Activated B cell treated with CpG ODN at 0.5 μM for 24 hours (primary cell): ENCODE measurements at regions not wholly inside any gene's neighbourhood (a gene's known extent, or its start where the extent isn't known, plus 50 kb on each side); places are given as distances from the start of the nearest gene placed in this dataset.

Experiments
- ATAC-seq: fragments of 200-7000 bp; cut with Tn5 transposase; one replicate; pipeline ENCODE4 v1.10.0; 2021; ENCODE audit warnings: low read depth, mild to moderate bottlenecking, moderate library complexity
- CTCF ChIA-PET: fragments of 350-600 bp; sonication (Branson Sonifier 250); formaldehyde crosslinking; loops from one replicate; lab custom pipeline; 2021; ENCODE audit warnings: antibody characterized with exemption; lab: Charles Lee
- POLR2A ChIA-PET: fragments of 350-600 bp; sonication (Branson Sonifier 250); formaldehyde crosslinking; loops from one replicate; lab custom pipeline; 2021; ENCODE audit warnings: antibody characterized with exemption; lab: Charles Lee
- DNase-seq: peaks from one replicate; pipeline ENCODE4 v3.0.0; 2022
- H3K27ac Mint-ChIP-seq: one replicate; pipeline ENCODE4 v1.8.0; 2020; ENCODE audit warnings: mixed read lengths
- H3K27me3 Mint-ChIP-seq: one replicate; pipeline ENCODE4 v1.8.0; 2021; ENCODE audit warnings: mixed read lengths
- H3K36me3 Mint-ChIP-seq: one replicate; pipeline ENCODE4 v1.8.0; 2021; ENCODE audit warnings: low read depth, mixed read lengths
- H3K4me1 Mint-ChIP-seq: one replicate; pipeline ENCODE4 v1.8.0; 2021; ENCODE audit warnings: mixed read lengths
- H3K4me3 Mint-ChIP-seq: one replicate; pipeline ENCODE4 v1.8.0; 2020; ENCODE audit warnings: mild to moderate bottlenecking, mixed read lengths
- H3K9me3 Mint-ChIP-seq: one replicate; pipeline ENCODE4 v1.8.0; 2020; ENCODE audit warnings: mixed read lengths
- CTCF ChIP-seq: fragments of 200-600 bp; IDR thresholded peaks from one replicate; pipeline ENCODE4 v1.8.0; 2022; ENCODE audit warnings: antibody characterized with exemption, mild to moderate bottlenecking
- intact Hi-C: fragments of 100-400 bp; cut with micrococcal nuclease; formaldehyde crosslinking; loops from one replicate; pipeline ENCODE4 v1.15.1; 2024

GRCh38 chr11:81946831-81947230 lies 786.8 kb downstream of the FAM181B start:
- H3K27ac Mint-ChIP-seq, result no peak overlapping the region
- ATAC-seq, result no peak
- H3K36me3 Mint-ChIP-seq, result no peaks in the 10 kb centered on the region
- no peaks in the 10 kb centered on the region for H3K27me3 Mint-ChIP-seq
- H3K4me3 Mint-ChIP-seq, result no peak overlapping the region
- peaks cover 3% of the 10 kb centered on the region for H3K9me3 Mint-ChIP-seq
- DNase-seq, result no peak
- no peak for TF ChIP-seq CTCF
- intact Hi-C loops, result no loop called here
- no peaks in the 10 kb centered on the region for H3K4me1 Mint-ChIP-seq
- POLR2A ChIA-PET, result interaction anchor here (0.7 kb wide), 1 partner anchor 48 kb away, joined by 3 read pairs; no protein-coding TSS in a partner anchor
- CTCF ChIA-PET, result no interaction called here

DNA sequence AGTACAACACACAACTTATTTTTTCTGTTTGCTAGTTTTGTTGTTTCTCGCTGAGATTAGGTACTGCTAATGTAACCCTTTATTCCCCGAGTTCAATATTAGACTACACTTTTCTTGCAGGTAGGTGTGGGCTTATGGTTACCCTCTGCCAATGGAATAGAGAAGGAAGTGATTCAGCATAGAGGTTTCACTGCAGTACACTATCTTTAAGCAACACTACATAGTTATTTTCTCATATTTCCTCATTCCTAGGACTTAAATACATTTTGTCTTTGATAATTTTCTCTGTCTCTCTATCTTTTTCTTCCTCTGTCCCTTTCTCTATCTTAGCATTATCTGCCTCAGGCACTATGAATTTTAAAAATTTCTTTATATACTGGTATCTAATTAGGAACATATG lies 791.0 kb downstream of the FAM181B start:
- CTCF ChIA-PET, result no interaction called here
- Mint-ChIP-seq H3K27ac (no peak overlapping the region), H3K4me1 (no peaks in the 10 kb centered on the region), H3K9me3 (no peaks in the 10 kb centered on the region), H3K27me3 (peaks cover 2% of the 10 kb centered on the region), H3K36me3 (no peaks in the 10 kb centered on the region), H3K4me3 (no peak overlapping the region)
- no peak for TF ChIP-seq CTCF
- POLR2A ChIA-PET, result no interaction called here
- DNase-seq, result no peak
- no peak for ATAC-seq
- intact Hi-C loops, result no loop called here

- Mint-ChIP-seq H3K36me3 (no peaks in the 10 kb centered on the region), H3K4me3 (no peak overlapping the region)
- POLR2A ChIA-PET, result no interaction called here
Observed at GRCh38 chr11:81941998-81942397, 791.7 kb downstream of the FAM181B start.

DNA sequence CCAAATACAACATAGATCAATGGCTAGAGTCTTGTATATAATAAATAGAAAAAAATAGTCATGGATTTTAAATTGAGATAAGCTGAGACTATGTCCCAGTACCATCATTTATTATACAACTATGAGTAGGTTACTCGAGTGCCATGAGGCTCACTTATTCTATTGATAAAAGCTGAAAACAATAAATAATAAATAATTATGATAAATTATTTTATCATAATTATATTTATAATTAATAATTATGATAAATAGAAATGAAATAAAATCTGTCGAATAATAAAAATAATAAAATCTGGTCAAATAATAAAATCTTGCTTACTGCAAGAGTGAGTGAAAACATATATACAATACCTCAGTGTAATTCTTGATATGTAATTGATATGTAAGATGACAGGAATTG lies 801.4 kb downstream of the FAM181B start:
- no peak overlapping the region for H3K4me3 Mint-ChIP-seq
- DNase-seq (no peak), ATAC-seq (no peak)
- CTCF ChIA-PET, result no interaction called here
- H3K27me3 Mint-ChIP-seq, result no peaks in the 10 kb centered on the region
- no peak for TF ChIP-seq CTCF
- H3K9me3 Mint-ChIP-seq, result no peaks in the 10 kb centered on the region
- H3K27ac Mint-ChIP-seq, result no peak overlapping the region
- H3K4me1 Mint-ChIP-seq, result no peaks in the 10 kb centered on the region
- POLR2A ChIA-PET, result no interaction called here
- intact Hi-C loops, result no loop called here
- no peaks in the 10 kb centered on the region for H3K36me3 Mint-ChIP-seq

More at GRCh38 chr11:81941998-81942397, 791.7 kb downstream of the FAM181B start:
- Mint-ChIP-seq H3K27me3 (peaks cover 3% of the 10 kb centered on the region), H3K9me3 (no peaks in the 10 kb centered on the region), H3K27ac (no peak overlapping the region), H3K4me1 (no peaks in the 10 kb centered on the region)
- CTCF ChIA-PET, result interaction anchor here (0.7 kb wide), 1 partner anchor 282 kb away, joined by 3 read pairs; no protein-coding TSS in a partner anchor
- no peak for TF ChIP-seq CTCF
- intact Hi-C loops, result no loop called here
- DNase-seq (no peak), ATAC-seq (no peak)

DNA sequence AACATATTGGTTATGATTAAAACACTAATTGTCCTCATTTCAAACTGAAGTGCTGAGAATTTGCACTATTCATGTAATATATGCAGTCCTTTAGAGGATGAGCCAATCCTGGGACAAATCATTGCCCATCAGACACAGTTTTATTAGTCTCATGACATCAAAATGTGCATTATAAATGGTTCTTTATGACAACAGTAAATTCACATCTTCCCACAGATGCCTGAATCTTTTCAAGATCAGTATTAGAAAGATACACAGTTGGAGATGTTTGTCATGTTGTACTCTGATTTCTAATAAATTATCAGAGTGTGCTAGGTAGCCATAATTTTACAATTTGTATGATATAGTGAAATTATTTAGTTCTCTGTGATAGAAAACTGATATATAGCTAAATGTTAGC lies 813.5 kb downstream of the FAM181B start:
- DNase-seq, result no peak
- Mint-ChIP-seq H3K27me3 (no peaks in the 10 kb centered on the region), H3K27ac (no peak overlapping the region), H3K4me3 (no peak overlapping the region), H3K4me1 (no peaks in the 10 kb centered on the region), H3K9me3 (peaks cover 2% of the 10 kb centered on the region), H3K36me3 (no peaks in the 10 kb centered on the region)
- ATAC-seq, result no peak
- CTCF ChIA-PET, result no interaction called here
- POLR2A ChIA-PET, result no interaction called here
- intact Hi-C loops, result no loop called here
- TF ChIP-seq CTCF, result no peak
